ENCODE measurements at regions not wholly inside any gene's neighbourhood (a gene's known extent, or its start where the extent isn't known, plus 50 kb on each side); places are given as distances from the start of the nearest gene placed in this dataset.

DNA sequence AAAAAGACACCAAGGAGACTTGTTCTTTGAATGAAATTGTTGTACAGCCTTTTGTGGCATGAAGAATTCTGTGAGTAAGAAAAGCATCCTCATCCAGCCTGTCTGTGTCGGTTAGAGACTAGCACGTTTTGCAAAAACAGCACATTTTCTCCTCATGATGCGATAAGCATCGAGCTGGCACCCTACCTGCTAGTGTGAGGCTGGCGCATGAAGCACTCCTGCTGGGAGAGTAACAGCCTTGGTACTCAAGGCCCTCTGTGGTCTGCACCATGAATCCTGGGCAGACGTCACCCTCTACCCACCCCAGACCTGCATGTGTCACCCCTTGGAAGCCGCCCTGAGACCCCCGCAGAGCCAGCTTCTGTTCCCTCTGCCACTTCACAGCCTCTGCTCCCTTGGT is 92.6 kb upstream of the TMEM132E start:
- Histone ChIP-seq H3K4me3 (no peak overlapping the region), H3K27me3 (ENCODE audit: control insufficient read depth in 3 of 3, insufficient read depth in 3 of 3, low read length in 2 of 3) (peaks cover 0 to 12% (median 2%) of the 10 kb centered on the region in 3 donors), H3K4me1 (ENCODE audit: control insufficient read depth in 5 of 5, insufficient read depth in 5 of 5, low read length in 5 of 5) (no peaks in the 10 kb centered on the region), H3K36me3 (ENCODE audit: control insufficient read depth in 4 of 4, insufficient read depth in 4 of 4, low read length in 4 of 4) (no peaks in the 10 kb centered on the region), H3K27ac (ENCODE audit: low read depth in 1 of 2, low read length in 1 of 2) (no peak overlapping the region), H3K9ac (ENCODE audit: insufficient read depth in 1 of 2, low read length in 2 of 2) (no peak overlapping the region), H3K9me3 (ENCODE audit: control insufficient read depth in 4 of 4, insufficient read depth in 3 of 4, low read length in 3 of 4) (no peaks in the 10 kb centered on the region)
- TF ChIP-seq, protein P1, sequence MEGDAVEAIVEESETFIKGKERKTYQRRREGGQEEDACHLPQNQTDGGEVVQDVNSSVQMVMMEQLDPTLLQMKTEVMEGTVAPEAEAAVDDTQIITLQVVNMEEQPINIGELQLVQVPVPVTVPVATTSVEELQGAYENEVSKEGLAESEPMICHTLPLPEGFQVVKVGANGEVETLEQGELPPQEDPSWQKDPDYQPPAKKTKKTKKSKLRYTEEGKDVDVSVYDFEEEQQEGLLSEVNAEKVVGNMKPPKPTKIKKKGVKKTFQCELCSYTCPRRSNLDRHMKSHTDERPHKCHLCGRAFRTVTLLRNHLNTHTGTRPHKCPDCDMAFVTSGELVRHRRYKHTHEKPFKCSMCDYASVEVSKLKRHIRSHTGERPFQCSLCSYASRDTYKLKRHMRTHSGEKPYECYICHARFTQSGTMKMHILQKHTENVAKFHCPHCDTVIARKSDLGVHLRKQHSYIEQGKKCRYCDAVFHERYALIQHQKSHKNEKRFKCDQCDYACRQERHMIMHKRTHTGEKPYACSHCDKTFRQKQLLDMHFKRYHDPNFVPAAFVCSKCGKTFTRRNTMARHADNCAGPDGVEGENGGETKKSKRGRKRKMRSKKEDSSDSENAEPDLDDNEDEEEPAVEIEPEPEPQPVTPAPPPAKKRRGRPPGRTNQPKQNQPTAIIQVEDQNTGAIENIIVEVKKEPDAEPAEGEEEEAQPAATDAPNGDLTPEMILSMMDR (IDR thresholded peaks at IDR 0.05; ENCODE audit: control extremely low read depth, extremely low read depth): no peak
- WGBS, 2 donors: 60 to 71% methylated on average over 8 of the region's 8 CpGs
- ATAC-seq (ENCODE audit: insufficient read depth, low FRiP score) (no peak), DNase-seq (no peak)

DNA sequence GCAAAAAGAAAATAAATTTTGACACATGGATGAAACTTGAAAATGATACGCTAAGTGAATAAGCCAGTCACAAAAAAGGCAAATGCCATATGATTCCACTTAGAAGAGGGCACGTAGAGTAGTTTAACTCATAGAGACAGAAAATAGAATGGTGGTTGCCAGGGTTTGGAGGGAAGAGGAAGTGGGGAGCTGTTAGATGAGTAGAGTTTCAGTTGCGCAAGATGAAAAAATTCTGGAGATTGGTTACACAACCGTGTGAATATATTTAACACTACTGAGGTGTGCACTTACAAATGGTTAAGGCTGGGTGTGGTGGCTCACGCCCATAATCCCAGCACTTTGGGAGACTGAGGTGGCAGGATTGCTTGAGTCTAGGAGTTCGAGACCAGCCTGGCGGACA is 93.4 kb upstream of the TMEM132E start:
- 46 to 50% methylated on average over 7 of the region's 7 CpGs for WGBS, 2 donors
- DNase-seq (no peak), ATAC-seq (ENCODE audit: insufficient read depth, low FRiP score) (no peak)

GRCh38 chr17:34484193-34484733 is 95.1 kb upstream of the TMEM132E start:
- no peaks in the 10 kb centered on the region for H3K9me3 ChIP-seq (ENCODE audit: control insufficient read depth in 4 of 4, insufficient read depth in 3 of 4, low read length in 3 of 4)

More for the DNA sequence above, 93.4 kb upstream of the TMEM132E start:
- Histone ChIP-seq H3K9ac (ENCODE audit: insufficient read depth in 1 of 2, low read length in 2 of 2) (no peak overlapping the region), H3K4me1 (ENCODE audit: control insufficient read depth in 5 of 5, insufficient read depth in 5 of 5, low read length in 5 of 5) (no peaks in the 10 kb centered on the region), H3K36me3 (ENCODE audit: control insufficient read depth in 4 of 4, insufficient read depth in 4 of 4, low read length in 4 of 4) (no peaks in the 10 kb centered on the region), H3K4me3 (no peak overlapping the region), H3K9me3 (ENCODE audit: control insufficient read depth in 4 of 4, insufficient read depth in 3 of 4, low read length in 3 of 4) (no peaks in the 10 kb centered on the region), H3K27me3 (ENCODE audit: control insufficient read depth in 3 of 3, insufficient read depth in 3 of 3, low read length in 2 of 3) (peaks cover 0 to 14% (median 2%) of the 10 kb centered on the region in 3 donors), H3K27ac (ENCODE audit: low read depth in 1 of 2, low read length in 1 of 2) (no peak overlapping the region)
- TF ChIP-seq, protein P1 (IDR thresholded peaks at IDR 0.05; ENCODE audit: control extremely low read depth, extremely low read depth): no peak

More at GRCh38 chr17:34484193-34484733, 95.1 kb upstream of the TMEM132E start:
- Histone ChIP-seq H3K4me1 (ENCODE audit: control insufficient read depth in 5 of 5, insufficient read depth in 5 of 5, low read length in 5 of 5) (no peaks in the 10 kb centered on the region), H3K27me3 (ENCODE audit: control insufficient read depth in 3 of 3, insufficient read depth in 3 of 3, low read length in 2 of 3) (peaks cover 0 to 14% (median 2%) of the 10 kb centered on the region in 3 donors), H3K27ac (ENCODE audit: low read depth in 1 of 2, low read length in 1 of 2) (no peak overlapping the region), H3K9ac (ENCODE audit: insufficient read depth in 1 of 2, low read length in 2 of 2) (no peak overlapping the region), H3K4me3 (no peak overlapping the region), H3K36me3 (ENCODE audit: control insufficient read depth in 4 of 4, insufficient read depth in 4 of 4, low read length in 4 of 4) (no peaks in the 10 kb centered on the region)
- DNase-seq (no peak), ATAC-seq (ENCODE audit: insufficient read depth, low FRiP score) (no peak)
- TF ChIP-seq, protein P1 (IDR thresholded peaks at IDR 0.05; ENCODE audit: control extremely low read depth, extremely low read depth): no peak
- WGBS, 2 donors: 70 to 79% methylated on average over 8 of the region's 8 CpGs

All from lung (tissue), 11 donors.